GM21528 (cell line): ENCODE measurements at regions not wholly inside any gene's neighbourhood (a gene's known extent, or its start where the extent isn't known, plus 50 kb on each side); places are given as distances from the start of the nearest gene placed in this dataset.

Source experiments
- ATAC-seq: cut with Tn5 transposase; IDR thresholded peaks from one replicate; pipeline ENCODE4 v1.9.1; 2021; ENCODE audit warnings: mild to moderate bottlenecking, moderate library complexity; ENCODE audit not compliant: unreplicated experiment, low FRiP score

DNA sequence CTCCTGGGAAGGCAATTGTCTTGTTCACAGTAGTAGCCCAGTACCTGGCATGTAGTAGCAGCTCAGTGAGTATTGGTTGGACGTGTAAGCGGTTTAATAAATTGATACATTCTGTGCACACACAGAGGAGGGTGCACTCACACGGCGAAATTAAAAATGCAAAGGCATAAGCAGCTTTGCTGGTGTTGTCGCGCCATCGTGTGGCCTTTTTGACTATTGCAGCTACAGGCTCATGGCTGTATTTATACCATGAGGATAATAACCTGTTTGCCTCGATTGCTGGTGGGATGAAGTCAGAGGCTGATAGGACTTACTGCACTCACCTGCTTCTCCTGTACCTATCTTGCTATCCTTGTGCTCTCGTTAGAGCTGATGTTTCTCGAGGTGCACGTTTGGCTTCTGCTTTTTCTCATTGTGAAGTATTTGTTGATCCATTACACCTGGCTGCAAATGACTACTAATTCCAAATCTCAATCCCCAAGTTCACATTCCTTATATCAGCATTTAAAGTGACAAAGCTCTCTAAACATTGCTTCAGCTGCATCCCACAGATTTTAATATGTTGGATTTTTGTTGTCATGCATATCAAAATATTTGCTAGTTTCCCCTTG is 61.5 kb downstream of the TBXT start:
- ATAC-seq, result peak; percentile 87

DNA sequence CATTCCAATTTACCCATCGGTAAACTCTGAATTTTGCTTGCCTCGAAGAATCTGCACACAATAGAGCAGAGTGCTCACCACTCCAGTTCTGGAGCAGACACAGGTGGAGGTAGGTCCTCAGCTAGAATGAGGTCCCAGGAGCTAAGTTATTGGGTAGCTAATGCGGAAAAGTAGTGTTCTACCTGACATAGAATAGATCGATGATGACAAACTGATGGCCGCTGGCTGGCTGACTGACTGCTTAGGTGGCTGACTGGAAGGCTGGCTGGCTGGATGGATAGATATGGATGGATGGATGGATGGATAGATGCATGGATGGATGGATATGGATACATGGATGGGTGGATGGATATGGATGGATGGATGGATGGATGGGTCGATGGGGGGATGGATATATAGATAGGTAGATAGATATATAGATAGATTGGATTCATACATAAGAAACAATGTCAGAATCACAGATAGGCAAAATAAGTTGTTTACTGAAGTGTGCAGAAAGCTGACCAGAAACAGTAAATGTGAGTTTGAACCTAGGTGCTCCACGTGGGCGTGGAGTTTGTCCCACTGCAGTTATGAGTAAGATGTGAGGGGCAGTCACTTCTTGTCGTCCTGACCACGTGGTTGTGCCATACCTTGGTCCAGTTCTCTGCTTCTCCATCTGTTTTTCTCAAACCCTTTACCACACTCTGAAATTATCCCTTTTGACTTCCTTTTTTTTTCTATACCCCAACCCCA is 62.1 kb downstream of the TBXT start:
- peak; percentile 21 for ATAC-seq

- ATAC-seq, result no peak
These were observed 62.8 kb downstream of the TBXT start for GRCh38 chr6:166104872-166105271.

GRCh38 chr6:166104107-166104506 is 63.5 kb downstream of the TBXT start:
- ATAC-seq, result no peak

GRCh38 chr6:166101819-166102419 is 65.7 kb downstream of the TBXT start:
- no peak for ATAC-seq

GRCh38 chr6:166097914-166098522 is 69.6 kb downstream of the TBXT start:
- no peak for ATAC-seq

- no peak for ATAC-seq
These were observed 79.8 kb downstream of the TBXT start for GRCh38 chr6:166087852-166088251.

GRCh38 chr6:166087246-166087645 is 80.4 kb downstream of the TBXT start:
- no peak for ATAC-seq

DNA sequence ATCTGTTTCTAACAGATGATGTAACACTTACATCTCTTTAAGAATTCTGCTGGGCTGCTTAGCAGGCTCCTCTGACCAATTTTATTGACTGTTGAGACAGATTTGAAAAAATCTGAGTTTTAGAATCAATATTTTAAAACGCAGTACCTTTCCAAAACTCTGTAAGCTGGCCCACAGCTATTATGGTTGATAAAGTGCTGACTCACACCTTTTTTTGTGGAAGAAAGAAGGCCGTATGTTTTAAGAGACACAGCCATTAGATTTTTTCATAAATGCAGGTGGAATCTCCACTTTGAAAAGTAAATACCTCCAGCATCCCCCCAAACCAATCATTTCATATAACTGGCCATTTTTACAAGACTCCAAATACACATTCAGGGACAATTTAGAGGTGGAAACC is 82.2 kb downstream of the TBXT start:
- ATAC-seq, result no peak

- no peak for ATAC-seq
These were observed 82.7 kb downstream of the TBXT start for GRCh38 chr6:166084951-166085350.

DNA sequence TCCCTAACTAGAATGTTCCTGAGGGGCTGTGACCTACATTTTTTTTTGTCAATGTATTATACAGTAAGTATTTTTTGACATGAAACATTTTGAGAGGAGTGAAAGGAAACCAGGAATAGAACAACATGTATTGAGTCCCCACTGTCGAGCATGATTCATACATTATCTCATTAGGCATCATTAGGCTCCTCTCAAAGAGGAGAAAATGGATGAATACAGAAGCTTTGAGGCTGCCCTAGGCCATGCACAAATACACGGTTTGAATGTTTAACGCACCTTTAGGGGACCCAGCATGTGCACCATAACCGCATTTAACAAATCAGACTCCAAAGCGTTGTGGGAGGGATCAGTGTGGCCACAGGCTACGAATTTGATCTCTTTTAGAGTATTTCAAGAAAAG is 87.8 kb downstream of the TBXT start:
- no peak for ATAC-seq

- ATAC-seq, result no peak
These were observed 89.4 kb downstream of the TBXT start for GRCh38 chr6:166078294-166078693.

DNA sequence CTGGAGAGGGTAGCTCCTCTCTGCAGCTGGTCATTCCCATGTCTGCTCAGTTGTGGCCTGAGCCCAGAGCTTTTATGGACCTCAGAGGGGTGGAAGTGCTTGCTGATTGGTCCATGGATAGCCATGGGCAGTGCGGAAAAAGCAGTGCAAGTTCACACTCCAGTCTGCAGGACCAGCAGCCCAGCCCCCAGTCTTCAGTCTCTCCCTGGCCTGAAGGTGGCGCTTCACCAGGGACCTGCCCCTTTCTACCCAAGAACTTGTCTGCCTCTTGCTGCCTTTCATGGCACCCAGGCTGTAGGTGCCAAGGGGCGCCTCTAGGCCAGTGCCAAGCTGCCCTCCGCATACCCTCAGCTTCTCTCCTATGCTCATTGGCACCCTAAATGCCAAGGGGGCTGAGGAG is 91.0 kb downstream of the TBXT start:
- no peak for ATAC-seq

- no peak for ATAC-seq
These were observed 91.7 kb downstream of the TBXT start for GRCh38 chr6:166075925-166076324.

DNA sequence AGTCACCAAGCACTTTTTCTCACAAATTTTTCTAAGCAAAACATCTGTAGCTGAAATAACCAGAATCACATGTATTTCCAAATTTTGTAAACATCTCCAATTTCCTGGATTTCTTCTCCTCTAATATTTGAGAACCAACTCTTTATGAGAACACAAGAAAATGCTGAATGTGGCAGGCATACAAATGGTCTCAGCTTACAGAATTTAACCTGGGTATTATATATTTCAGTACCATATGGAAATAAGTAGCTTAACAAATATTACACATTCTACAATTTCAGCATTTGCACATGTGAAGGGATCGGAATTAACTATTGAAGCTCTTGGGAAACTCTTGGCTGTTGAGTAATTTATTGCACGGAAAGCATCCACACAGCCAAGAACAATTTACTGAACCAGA is 92.5 kb downstream of the TBXT start:
- no peak for ATAC-seq

DNA sequence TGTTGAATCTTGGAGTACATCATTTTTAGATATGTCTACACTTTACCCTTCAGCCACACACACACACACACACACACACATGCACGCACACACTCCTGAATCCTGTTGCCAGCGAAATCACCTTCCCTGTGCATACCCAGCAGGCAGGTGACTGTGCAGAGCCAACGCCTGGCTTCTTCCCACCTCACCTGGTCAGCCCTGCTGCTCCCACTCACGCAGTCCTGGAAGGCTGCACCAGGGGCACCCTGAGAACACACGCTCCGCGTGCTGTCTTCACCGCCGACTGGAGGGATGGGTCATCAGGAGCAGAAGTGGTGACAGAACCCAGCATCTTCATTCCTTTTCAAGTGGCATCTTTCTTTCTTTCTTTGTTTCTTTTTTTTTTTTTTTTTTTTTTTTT is 94.6 kb downstream of the TBXT start:
- no peak for ATAC-seq

GRCh38 chr6:166068768-166069167 is 98.9 kb downstream of the TBXT start:
- ATAC-seq, result no peak

- no peak for ATAC-seq
These were observed 109.4 kb downstream of the TBXT start for GRCh38 chr6:166058064-166058739.

DNA sequence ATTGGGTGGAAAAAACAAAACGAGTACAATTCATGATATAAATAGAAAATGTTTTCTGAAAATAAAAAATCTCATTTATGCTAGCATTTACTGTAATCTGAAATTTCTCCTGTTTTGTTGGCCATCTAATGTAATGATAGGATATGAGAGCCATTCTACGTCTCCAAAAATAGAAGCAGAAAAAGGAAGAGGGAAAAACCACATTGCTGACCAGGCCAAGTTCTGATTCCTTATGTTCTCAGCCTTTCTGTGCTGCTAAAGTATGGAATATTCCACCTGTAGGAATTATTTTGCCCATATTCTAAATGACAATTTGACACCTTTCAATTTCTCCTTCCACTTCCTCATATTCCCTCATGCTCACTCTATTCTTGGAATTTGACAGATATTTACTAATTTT is 110.2 kb downstream of the TBXT start:
- no peak for ATAC-seq

- no peak for ATAC-seq
These were observed 111.0 kb downstream of the TBXT start for GRCh38 chr6:166056637-166057036.

- ATAC-seq, result no peak
These were observed 111.8 kb downstream of the TBXT start for GRCh38 chr6:166055801-166056200.
